Uterus (tissue), 3 donors: ENCODE measurements at regions not wholly inside any gene's neighbourhood (a gene's known extent, or its start where the extent isn't known, plus 50 kb on each side); places are given as distances from the start of the nearest gene placed in this dataset.
"Not testable (repeated sequence)": the region's sequence is repeated elsewhere in the genome, so short reads cannot be mapped to it uniquely, and the experiment has no call there.

Experiments used
- DNase-seq, 2 donors: peaks; one replicate each; pipeline ENCODE4 v3.0.0-alpha.2; 2019 to 2020
- H3K27ac ChIP-seq, 2 donors: fragments of 200-600 bp; sonication (generic); 1 replicate in 1 of 2; 2 replicates in 1 of 2; pipeline ENCODE4 v1.5.1; 2016 to 2018
- H3K27me3 ChIP-seq, 2 donors: fragments of 200-600 bp; sonication (generic); one replicate each; pipeline ENCODE4 v1.5.1; 2018 to 2019; ENCODE audit warnings: control low read depth in 1 of 2
- H3K36me3 ChIP-seq, 2 donors: fragments of 200-600 bp; sonication (generic); one replicate each; pipeline ENCODE4 v1.5.1; 2019; ENCODE audit warnings: control low read depth in 1 of 2
- H3K4me1 ChIP-seq, 2 donors: fragments of 200-600 bp; sonication (generic); one replicate each; pipeline ENCODE4 v1.5.1; 2018 to 2019; ENCODE audit warnings: control low read depth in 1 of 2
- H3K4me3 ChIP-seq, 2 donors: fragments of 200-600 bp; sonication (generic); 1 replicate in 1 of 2; 2 replicates in 1 of 2; pipeline ENCODE4 v1.5.1; 2018 to 2019; ENCODE audit warnings: mild to moderate bottlenecking in 1 of 2
- H3K9me3 ChIP-seq, 2 donors: fragments of 200-600 bp; sonication (generic); one replicate each; pipeline ENCODE4 v1.5.1; 2019; ENCODE audit warnings: control low read depth in 1 of 2
- POLR2A ChIP-seq, 2 donors: fragments of 450-650 bp; IDR thresholded peaks; one replicate each; pipeline ENCODE4 v1.6.1; 2016; ENCODE audit warnings: antibody characterized with exemption in 2 of 2, mild to moderate bottlenecking in 1 of 2, moderate library complexity in 1 of 2
- intact Hi-C: fragments of 100-400 bp; cut with DNase I; formaldehyde crosslinking; loops from one replicate; pipeline ENCODE4 v1.15.1; 2023; ENCODE audit warnings: low total_unique reads
- TF ChIP-seq, protein P1 (sequence below), 4 experiments: fragments of 200-600 bp in 2 of 4; fragments of 450-650 bp in 2 of 4; sonication (generic) in 2 of 4; IDR thresholded peaks; one replicate each; pipeline ENCODE4 v1.5.1; 2016 to 2019; ENCODE audit warnings: antibody characterized with exemption in 4 of 4, mild to moderate bottlenecking in 2 of 4, moderate library complexity in 1 of 4
- donor health status: DM: yes; HTN: yes; CAD: no.

DNA sequence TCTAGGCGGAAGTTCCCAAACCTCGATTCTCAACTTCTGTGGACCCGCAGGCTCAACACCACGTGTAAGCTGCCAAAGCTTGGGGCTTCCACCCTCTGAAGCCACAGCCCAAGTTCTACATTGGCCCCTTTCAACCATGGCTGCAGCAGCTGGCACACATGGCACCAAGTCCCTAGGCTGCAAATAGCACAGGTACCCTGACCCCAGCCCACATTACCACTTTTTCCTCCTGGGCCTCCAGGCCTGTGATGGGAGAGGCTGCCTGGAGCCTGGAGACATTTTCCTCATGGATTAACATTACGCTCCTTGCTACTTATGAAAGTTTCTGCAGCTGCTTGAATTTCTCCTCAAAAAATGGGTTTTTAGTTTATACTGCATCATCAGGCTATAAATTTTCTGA is 479.5 kb downstream of the PCDH7 start:
- no peak for TF ChIP-seq POLR2A (IDR thresholded peaks at IDR 0.05)
- TF ChIP-seq, protein P1, sequence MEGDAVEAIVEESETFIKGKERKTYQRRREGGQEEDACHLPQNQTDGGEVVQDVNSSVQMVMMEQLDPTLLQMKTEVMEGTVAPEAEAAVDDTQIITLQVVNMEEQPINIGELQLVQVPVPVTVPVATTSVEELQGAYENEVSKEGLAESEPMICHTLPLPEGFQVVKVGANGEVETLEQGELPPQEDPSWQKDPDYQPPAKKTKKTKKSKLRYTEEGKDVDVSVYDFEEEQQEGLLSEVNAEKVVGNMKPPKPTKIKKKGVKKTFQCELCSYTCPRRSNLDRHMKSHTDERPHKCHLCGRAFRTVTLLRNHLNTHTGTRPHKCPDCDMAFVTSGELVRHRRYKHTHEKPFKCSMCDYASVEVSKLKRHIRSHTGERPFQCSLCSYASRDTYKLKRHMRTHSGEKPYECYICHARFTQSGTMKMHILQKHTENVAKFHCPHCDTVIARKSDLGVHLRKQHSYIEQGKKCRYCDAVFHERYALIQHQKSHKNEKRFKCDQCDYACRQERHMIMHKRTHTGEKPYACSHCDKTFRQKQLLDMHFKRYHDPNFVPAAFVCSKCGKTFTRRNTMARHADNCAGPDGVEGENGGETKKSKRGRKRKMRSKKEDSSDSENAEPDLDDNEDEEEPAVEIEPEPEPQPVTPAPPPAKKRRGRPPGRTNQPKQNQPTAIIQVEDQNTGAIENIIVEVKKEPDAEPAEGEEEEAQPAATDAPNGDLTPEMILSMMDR (IDR thresholded peaks at IDR 0.05): no peak
- Histone ChIP-seq H3K9me3 (no peaks in the 10 kb centered on the region), H3K4me3 (no peak overlapping the region), H3K27me3 (no peaks in the 10 kb centered on the region), H3K4me1 (no peaks in the 10 kb centered on the region), H3K36me3 (no peaks in the 10 kb centered on the region), H3K27ac (no peak overlapping the region)
- intact Hi-C loops: no loop called here
- DNase-seq: no peak

DNA sequence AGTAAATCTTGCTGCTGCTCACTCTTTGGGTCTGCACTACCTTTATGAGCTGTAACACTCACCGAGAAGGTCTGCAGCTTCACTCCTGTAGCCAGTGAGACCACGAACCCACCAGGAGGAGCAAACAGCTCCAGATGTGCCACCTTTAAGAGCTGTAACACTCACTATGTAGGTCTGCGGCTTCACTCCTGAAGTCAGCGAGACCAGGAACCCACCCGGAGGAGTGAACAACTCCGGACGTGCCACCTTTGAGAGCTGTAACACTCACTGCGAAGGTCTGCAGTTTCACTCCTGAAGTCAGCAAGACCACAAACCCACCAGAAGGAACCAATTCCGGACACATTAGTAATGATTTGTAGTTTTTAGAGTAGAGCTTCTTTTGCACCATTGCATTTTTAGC is 481.9 kb downstream of the PCDH7 start:
- H3K9me3 ChIP-seq, H3K4me1 ChIP-seq, H3K27me3 ChIP-seq, H3K36me3 ChIP-seq, DNase-seq, H3K27ac ChIP-seq, intact Hi-C loops, H3K4me3 ChIP-seq: not testable (repeated sequence)

DNA sequence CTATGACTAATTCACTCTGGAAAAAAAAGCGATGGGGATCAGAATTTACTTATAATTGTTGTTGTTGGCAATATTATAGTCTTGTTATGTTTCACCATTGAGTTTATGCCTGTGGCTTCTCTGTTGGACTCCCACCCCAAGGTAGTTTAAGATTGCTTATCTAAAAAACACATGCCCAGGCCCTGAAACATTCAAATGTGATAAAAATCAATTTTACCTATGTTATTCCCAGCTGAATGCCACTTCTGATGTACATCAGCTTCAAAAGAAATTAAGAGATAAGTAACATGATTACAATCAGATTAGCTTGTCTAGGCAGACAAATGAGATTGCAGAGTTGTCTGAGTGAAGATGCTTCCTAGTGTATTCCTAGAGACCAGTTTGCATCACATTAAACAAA is 484.7 kb downstream of the PCDH7 start:
- TF ChIP-seq POLR2A (IDR thresholded peaks at IDR 0.05): no peak
- TF ChIP-seq, protein P1 (IDR thresholded peaks at IDR 0.05): no peak
- DNase-seq: no peak
- Histone ChIP-seq H3K27ac (no peak overlapping the region), H3K36me3 (no peaks in the 10 kb centered on the region), H3K27me3 (no peaks in the 10 kb centered on the region), H3K9me3 (no peaks in the 10 kb centered on the region), H3K4me1 (no peaks in the 10 kb centered on the region), H3K4me3 (no peak overlapping the region)
- intact Hi-C loops: no loop called here

DNA sequence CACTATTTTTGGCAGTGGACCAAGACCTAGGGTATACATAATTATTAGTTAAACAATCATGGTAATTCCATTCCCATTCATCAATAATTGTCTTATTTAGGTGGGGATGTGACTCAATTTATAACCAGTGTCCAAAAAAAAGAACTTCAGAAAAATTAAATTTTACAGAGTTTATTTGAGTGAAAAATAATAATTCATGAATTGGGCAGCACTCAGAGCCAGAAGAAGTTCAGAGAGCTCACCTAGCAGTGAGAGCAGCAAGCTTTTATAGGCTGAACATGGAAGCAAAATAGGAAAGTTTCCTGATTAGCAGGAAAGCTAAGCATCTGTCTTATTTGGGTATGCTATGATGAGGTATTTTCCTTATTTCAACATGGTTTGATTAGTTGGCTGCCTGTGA is 500.8 kb downstream of the PCDH7 start:
- Histone ChIP-seq H3K4me1 (no peaks in the 10 kb centered on the region), H3K36me3 (no peaks in the 10 kb centered on the region), H3K27me3 (no peaks in the 10 kb centered on the region), H3K9me3 (no peaks in the 10 kb centered on the region), H3K27ac (no peak overlapping the region), H3K4me3 (no peak overlapping the region)
- DNase-seq: no peak
- TF ChIP-seq, protein P1 (IDR thresholded peaks at IDR 0.05): no peak
- no peak for TF ChIP-seq POLR2A (IDR thresholded peaks at IDR 0.05)
- intact Hi-C loops: no loop called here

DNA sequence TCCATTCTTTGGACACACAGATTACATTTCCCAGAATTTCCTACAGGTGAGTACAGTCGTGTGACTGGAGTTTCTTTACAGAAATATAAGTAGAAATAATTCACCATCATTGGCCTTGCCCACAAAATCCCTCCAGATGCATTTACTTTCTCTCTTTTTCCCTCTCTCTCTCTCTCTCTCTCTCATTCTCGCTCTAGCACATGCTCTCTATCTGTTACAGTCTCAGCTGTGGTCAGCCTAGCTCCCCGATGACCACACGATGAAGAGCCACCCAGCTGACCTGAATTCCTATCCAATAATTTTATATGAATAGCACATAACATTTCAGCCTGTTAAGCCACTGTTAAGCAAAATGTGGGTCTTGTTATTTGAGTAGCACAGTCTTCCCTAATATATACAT is 507.9 kb downstream of the PCDH7 start:
- Histone ChIP-seq H3K36me3 (no peaks in the 10 kb centered on the region), H3K4me3 (no peak overlapping the region), H3K9me3 (no peaks in the 10 kb centered on the region), H3K4me1 (no peaks in the 10 kb centered on the region), H3K27me3 (no peaks in the 10 kb centered on the region), H3K27ac (no peak overlapping the region)
- DNase-seq: no peak
- intact Hi-C loops: no loop called here
- TF ChIP-seq, protein P1 (IDR thresholded peaks at IDR 0.05): no peak
- TF ChIP-seq POLR2A (IDR thresholded peaks at IDR 0.05): no peak

DNA sequence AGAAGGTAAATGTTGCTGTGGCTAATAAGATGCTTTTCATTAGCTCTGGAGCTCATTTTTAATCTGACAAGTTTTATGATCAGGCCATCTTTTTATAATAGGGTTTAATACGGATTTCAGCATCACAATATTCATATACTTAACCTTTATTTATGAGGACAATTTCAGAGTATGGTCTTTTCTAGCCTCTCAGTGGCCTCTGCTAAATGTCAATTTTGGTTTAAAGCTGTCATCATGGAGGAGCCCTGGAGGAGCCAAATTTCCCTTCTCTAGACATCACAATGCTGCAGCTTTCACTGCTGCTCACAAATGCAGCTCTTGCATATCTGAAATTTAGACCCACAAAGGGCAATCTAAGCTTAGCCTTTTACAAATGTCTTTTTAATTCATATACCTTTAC is 510.4 kb downstream of the PCDH7 start:
- no peak for DNase-seq
- TF ChIP-seq, protein P1 (IDR thresholded peaks at IDR 0.05): no peak
- TF ChIP-seq POLR2A (IDR thresholded peaks at IDR 0.05): no peak
- Histone ChIP-seq H3K4me1 (no peaks in the 10 kb centered on the region), H3K4me3 (no peak overlapping the region), H3K36me3 (no peaks in the 10 kb centered on the region), H3K9me3 (no peaks in the 10 kb centered on the region), H3K27me3 (no peaks in the 10 kb centered on the region), H3K27ac (no peak overlapping the region)
- intact Hi-C loops: no loop called here
